Type B pancreatic cell (in vitro differentiated cells): ENCODE measurements at regions not wholly inside any gene's neighbourhood (a gene's known extent, or its start where the extent isn't known, plus 50 kb on each side); places are given as distances from the start of the nearest gene placed in this dataset.

Experiments
- DNase-seq: peaks from one replicate; pipeline ENCODE4 v3.0.0; 2021; ENCODE audit warnings: mixed read lengths; ENCODE audit not compliant: unreplicated experiment; ENCODE audit errors: extremely low spot score
- H3K27ac Mint-ChIP-seq: 2 replicates; pipeline ENCODE4 v1.8.0; 2021; ENCODE audit warnings: mild to moderate bottlenecking, mixed read lengths
- H3K27me3 Mint-ChIP-seq: 2 replicates; pipeline ENCODE4 v1.8.0; 2021; ENCODE audit warnings: mixed read lengths
- H3K36me3 Mint-ChIP-seq: 2 replicates; pipeline ENCODE4 v1.8.0; 2021; ENCODE audit warnings: mixed read lengths
- H3K4me1 Mint-ChIP-seq: one replicate; pipeline ENCODE4 v1.8.0; 2021; ENCODE audit warnings: mixed read lengths; ENCODE audit not compliant: unreplicated experiment
- H3K4me3 Mint-ChIP-seq: 2 replicates; pipeline ENCODE4 v1.8.0; 2021; ENCODE audit warnings: mild to moderate bottlenecking, mixed read lengths
- H3K9me3 Mint-ChIP-seq: 2 replicates; pipeline ENCODE4 v1.8.0; 2021; ENCODE audit warnings: mixed read lengths
- TF ChIP-seq, protein P1 (sequence below): fragments of 200-600 bp; sonication (generic); conservative IDR thresholded peaks from 2 replicates; pipeline ENCODE4 v1.5.0; 2021; ENCODE audit warnings: antibody characterized with exemption, mild to moderate bottlenecking

DNA sequence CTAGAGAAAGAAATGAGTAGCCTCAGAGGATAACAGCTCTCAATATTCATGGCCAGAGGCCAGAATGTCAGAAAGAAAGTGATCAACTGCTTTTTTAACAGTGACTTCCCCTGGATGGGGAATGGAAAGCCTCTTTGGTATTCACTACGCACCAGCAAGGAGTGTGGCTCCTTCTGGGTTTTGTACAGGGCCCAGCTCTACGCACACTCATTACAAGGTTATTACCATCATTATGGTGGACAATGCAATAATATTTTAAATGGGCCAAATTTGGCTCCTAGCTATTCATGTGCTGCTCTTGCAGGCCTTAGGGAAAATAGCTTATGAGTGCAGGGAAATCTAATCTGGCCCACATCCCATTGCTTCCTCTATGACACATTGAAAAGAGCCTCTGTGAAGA is 1149.5 kb upstream of the FANCL start:
- H3K27ac Mint-ChIP-seq = no peak overlapping the region
- DNase-seq = no peak
- H3K4me1 Mint-ChIP-seq = peaks cover 6% of the 10 kb centered on the region
- H3K27me3 Mint-ChIP-seq = no peaks in the 10 kb centered on the region
- H3K9me3 Mint-ChIP-seq = peaks cover 4% of the 10 kb centered on the region
- no peak overlapping the region for H3K4me3 Mint-ChIP-seq
- H3K36me3 Mint-ChIP-seq = no peaks in the 10 kb centered on the region
- TF ChIP-seq, protein P1, sequence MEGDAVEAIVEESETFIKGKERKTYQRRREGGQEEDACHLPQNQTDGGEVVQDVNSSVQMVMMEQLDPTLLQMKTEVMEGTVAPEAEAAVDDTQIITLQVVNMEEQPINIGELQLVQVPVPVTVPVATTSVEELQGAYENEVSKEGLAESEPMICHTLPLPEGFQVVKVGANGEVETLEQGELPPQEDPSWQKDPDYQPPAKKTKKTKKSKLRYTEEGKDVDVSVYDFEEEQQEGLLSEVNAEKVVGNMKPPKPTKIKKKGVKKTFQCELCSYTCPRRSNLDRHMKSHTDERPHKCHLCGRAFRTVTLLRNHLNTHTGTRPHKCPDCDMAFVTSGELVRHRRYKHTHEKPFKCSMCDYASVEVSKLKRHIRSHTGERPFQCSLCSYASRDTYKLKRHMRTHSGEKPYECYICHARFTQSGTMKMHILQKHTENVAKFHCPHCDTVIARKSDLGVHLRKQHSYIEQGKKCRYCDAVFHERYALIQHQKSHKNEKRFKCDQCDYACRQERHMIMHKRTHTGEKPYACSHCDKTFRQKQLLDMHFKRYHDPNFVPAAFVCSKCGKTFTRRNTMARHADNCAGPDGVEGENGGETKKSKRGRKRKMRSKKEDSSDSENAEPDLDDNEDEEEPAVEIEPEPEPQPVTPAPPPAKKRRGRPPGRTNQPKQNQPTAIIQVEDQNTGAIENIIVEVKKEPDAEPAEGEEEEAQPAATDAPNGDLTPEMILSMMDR = no peak

DNA sequence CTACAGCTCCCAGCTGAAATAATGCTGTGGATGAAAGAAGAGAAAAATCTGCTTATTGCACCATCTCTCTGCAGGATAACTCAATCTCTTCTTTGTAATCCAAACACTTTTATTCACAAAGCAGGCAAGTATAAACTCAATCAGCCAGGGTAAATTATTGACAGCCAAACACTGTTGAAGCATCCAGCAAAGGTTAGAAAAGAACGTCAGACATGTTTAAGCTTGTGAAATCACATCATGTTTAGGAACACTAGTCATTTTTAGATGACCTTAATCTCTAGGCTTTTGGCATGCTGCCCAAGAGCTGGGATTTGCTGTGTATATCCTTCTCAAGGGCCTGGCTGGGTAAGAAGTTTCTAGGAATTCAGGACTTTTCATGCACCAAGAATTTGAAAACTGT is 1148.1 kb upstream of the FANCL start:
- no peaks in the 10 kb centered on the region for H3K36me3 Mint-ChIP-seq
- H3K27ac Mint-ChIP-seq = no peak overlapping the region
- H3K4me1 Mint-ChIP-seq = peaks cover 6% of the 10 kb centered on the region
- TF ChIP-seq, protein P1 = no peak
- no peak for DNase-seq
- H3K4me3 Mint-ChIP-seq = no peak overlapping the region
- peaks cover 4% of the 10 kb centered on the region for H3K9me3 Mint-ChIP-seq
- H3K27me3 Mint-ChIP-seq = no peaks in the 10 kb centered on the region

DNA sequence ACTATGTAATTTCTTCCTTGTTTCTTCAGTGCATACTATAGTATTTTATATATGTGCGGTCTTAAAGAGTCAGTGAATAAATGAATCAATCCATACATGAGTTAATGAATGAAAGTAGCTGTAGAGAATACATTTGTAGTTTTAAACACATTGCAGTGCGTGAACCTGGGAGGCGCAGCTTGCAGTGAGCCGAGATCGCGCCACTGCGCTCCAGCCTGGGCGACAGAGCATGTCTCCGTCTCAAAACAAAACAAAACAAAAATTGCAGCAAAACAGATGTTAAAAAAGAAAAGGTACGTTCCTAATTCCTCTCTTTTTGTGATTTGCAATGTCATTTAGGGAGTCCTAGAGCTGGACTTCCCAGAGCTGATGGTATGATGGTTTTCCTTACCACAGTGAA is 1144.8 kb upstream of the FANCL start:
- H3K4me3 Mint-ChIP-seq = no peak overlapping the region
- TF ChIP-seq, protein P1 = no peak

DNA sequence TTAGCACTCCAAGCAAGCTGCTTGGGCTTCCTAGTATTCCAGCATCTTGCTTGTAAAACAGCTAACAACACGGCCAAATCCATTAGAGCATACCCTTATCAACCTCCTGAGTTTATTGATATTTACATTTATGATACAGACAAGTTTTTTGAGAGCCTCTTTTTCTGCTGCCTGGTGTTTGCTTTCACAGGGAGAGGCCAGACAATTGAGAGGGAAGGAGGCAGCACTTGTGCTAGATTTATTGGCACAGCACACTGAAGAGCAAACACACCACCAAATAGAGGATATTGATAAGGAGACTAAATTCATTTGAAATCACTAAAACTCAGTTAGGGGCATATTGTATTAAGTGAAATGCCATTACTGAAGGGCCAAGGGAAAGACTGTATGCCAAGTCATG is 1142.3 kb upstream of the FANCL start:
- Mint-ChIP-seq H3K36me3 (no peaks in the 10 kb centered on the region), H3K27ac (no peak overlapping the region), H3K4me1 (no peaks in the 10 kb centered on the region), H3K27me3 (no peaks in the 10 kb centered on the region), H3K9me3 (peaks cover 6% of the 10 kb centered on the region), H3K4me3 (no peak overlapping the region)
- TF ChIP-seq, protein P1 = no peak
- no peak for DNase-seq

More for the DNA sequence above, 1144.8 kb upstream of the FANCL start:
- H3K27me3 Mint-ChIP-seq = no peaks in the 10 kb centered on the region
- H3K9me3 Mint-ChIP-seq = no peaks in the 10 kb centered on the region
- no peak for DNase-seq
- H3K27ac Mint-ChIP-seq = no peak overlapping the region
- H3K36me3 Mint-ChIP-seq = no peaks in the 10 kb centered on the region
- H3K4me1 Mint-ChIP-seq = peaks cover 6% of the 10 kb centered on the region

DNA sequence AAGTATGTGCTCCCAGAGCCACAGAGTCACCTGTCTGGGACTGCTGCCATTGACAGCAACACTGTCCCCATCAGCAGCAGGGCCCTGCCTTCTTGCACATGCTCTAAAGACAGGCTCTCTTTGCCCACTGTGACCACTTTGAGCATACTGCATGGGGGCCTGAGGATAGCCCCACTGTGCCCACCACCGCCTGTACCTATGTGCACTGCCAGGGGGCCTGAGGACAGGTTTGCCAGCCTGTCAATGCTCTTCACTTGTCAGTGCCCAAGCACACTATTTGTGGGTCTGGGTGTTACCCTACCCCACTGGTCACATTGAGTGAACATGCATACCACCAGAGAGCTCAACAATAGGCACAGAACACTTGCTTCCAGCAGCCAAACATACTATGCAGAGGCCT is 1137.0 kb upstream of the FANCL start:
- peaks cover 6% of the 10 kb centered on the region for H3K9me3 Mint-ChIP-seq
- no peaks in the 10 kb centered on the region for H3K4me1 Mint-ChIP-seq
- H3K27ac Mint-ChIP-seq = no peak overlapping the region
- H3K36me3 Mint-ChIP-seq = no peaks in the 10 kb centered on the region
- TF ChIP-seq, protein P1 = no peak
- no peak for DNase-seq
- no peaks in the 10 kb centered on the region for H3K27me3 Mint-ChIP-seq
- no peak overlapping the region for H3K4me3 Mint-ChIP-seq

DNA sequence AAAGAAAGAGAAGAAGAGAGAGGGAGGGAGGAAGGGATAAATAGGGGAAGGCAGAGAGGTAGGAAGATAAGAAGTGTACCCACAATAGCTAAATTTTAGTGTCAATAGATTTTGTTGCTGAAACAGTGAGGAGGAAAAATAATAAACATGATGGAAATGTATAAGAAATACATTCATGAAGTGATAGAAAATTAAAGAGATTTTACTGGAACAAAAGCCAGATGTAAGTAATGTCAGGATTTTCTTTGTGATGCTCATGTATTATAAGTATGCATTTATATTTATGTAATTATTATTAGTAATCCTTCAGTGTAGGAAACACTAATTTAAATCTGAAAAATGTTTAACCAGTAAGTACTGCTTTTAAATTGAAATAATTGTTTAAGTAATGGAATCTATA is 1125.2 kb upstream of the FANCL start:
- Mint-ChIP-seq H3K27ac (no peak overlapping the region), H3K27me3 (no peaks in the 10 kb centered on the region), H3K9me3 (no peaks in the 10 kb centered on the region), H3K36me3 (no peaks in the 10 kb centered on the region), H3K4me1 (no peaks in the 10 kb centered on the region), H3K4me3 (no peak overlapping the region)
- DNase-seq = no peak
- TF ChIP-seq, protein P1 = no peak
